Right renal cortex interstitium (tissue), 3 donors: ENCODE measurements at regions not wholly inside any gene's neighbourhood (a gene's known extent, or its start where the extent isn't known, plus 50 kb on each side); places are given as distances from the start of the nearest gene placed in this dataset.
A peak's percentile ranks its signal among the peaks of the same experiment; 100 is the strongest.
"Not testable (repeated sequence)": the region's sequence is repeated elsewhere in the genome, so short reads cannot be mapped to it uniquely, and the experiment has no call there.

Source experiments
- DNase-seq, 3 donors: peaks; one replicate each; pipeline ENCODE4 v3.0.0-alpha.2; 2013; ENCODE audit warnings: low read depth in 3 of 3, low spot score in 2 of 3

GRCh38 chr12:114616081-114616480 lies 67.9 kb downstream of the TBX3 start:
- DNase-seq: no peak

GRCh38 chr12:114614040-114614439 lies 69.9 kb downstream of the TBX3 start:
- DNase-seq: no peak

GRCh38 chr12:114612062-114612461 lies 71.9 kb downstream of the TBX3 start:
- no peak for DNase-seq

GRCh38 chr12:114611145-114612018 lies 72.6 kb downstream of the TBX3 start:
- no peak for DNase-seq

- DNase-seq: no peak
Measured at GRCh38 chr12:114608509-114608908, 75.5 kb downstream of the TBX3 start.

- DNase-seq: no peak
Measured at GRCh38 chr12:114605918-114606317, 78.1 kb downstream of the TBX3 start.

- no peak for DNase-seq
Measured at GRCh38 chr12:114604606-114605005, 79.4 kb downstream of the TBX3 start.

- DNase-seq: not testable (repeated sequence)
Measured at GRCh38 chr12:114600584-114600983, 83.4 kb downstream of the TBX3 start.

- no peak for DNase-seq
Measured at GRCh38 chr12:114598111-114598510, 85.9 kb downstream of the TBX3 start.

- DNase-seq: no peak
Measured at GRCh38 chr12:114592946-114593345, 91.0 kb downstream of the TBX3 start.

- DNase-seq: no peak
Measured at GRCh38 chr12:114588061-114588460, 95.9 kb downstream of the TBX3 start.

GRCh38 chr12:114580306-114580705 lies 103.7 kb downstream of the TBX3 start:
- no peak for DNase-seq

- DNase-seq: no peak
Measured at GRCh38 chr12:114579389-114579788, 104.6 kb downstream of the TBX3 start.

GRCh38 chr12:114562654-114563053 lies 121.3 kb downstream of the TBX3 start:
- DNase-seq: no peak

GRCh38 chr12:114555451-114555850 lies 128.5 kb downstream of the TBX3 start:
- no peak for DNase-seq

GRCh38 chr12:114547636-114548035 lies 136.3 kb downstream of the TBX3 start:
- no peak for DNase-seq

- no peak for DNase-seq
Measured at GRCh38 chr12:114530417-114530816, 124.5 kb upstream of the TBX5 start.

- no peak for DNase-seq
Measured at GRCh38 chr12:114529966-114530365, 124.0 kb upstream of the TBX5 start.

- no peak for DNase-seq
Measured at GRCh38 chr12:114528766-114529165, 122.8 kb upstream of the TBX5 start.

- DNase-seq: not testable (repeated sequence)
Measured at GRCh38 chr12:114521160-114521559, 115.2 kb upstream of the TBX5 start.

GRCh38 chr12:114512351-114512750 lies 106.4 kb upstream of the TBX5 start:
- no peak for DNase-seq

- peak; percentile 40 to 45 (median 41) for DNase-seq
Measured at GRCh38 chr12:114508529-114509129, 102.7 kb upstream of the TBX5 start.
